Activated naive CD4-positive, alpha-beta T cell treated with anti-CD3 and anti-CD28 coated beads, Interleukin-2, amount 50 U/mL, for 72 hours (primary cell): ENCODE measurements at regions not wholly inside any gene's neighbourhood (a gene's known extent, or its start where the extent isn't known, plus 50 kb on each side); places are given as distances from the start of the nearest gene placed in this dataset.

Source experiments
- ATAC-seq, 2 donors: fragments of 150-1000 bp; cut with Tn5 transposase; 2 replicates each; pipeline ENCODE4 v1.10.0; 2021; ENCODE audit warnings: mild to moderate bottlenecking in 2 of 2, moderate library complexity in 2 of 2
- DNase-seq, 2 donors: peaks; one replicate each; pipeline ENCODE4 v3.0.0; 2021 to 2022; ENCODE audit warnings: low spot score in 2 of 2
- H3K27ac Mint-ChIP-seq, 2 donors: one replicate each; pipeline ENCODE4 v1.8.0; 2022; ENCODE audit warnings: mild to moderate bottlenecking in 2 of 2, mixed read lengths in 2 of 2
- H3K36me3 Mint-ChIP-seq, 2 donors: one replicate each; pipeline ENCODE4 v1.8.0; 2022; ENCODE audit warnings: mixed read lengths in 2 of 2
- H3K9me3 Mint-ChIP-seq, 2 donors: one replicate each; pipeline ENCODE4 v1.8.0; 2022; ENCODE audit warnings: mixed read lengths in 2 of 2

- no peak overlapping the region for H3K27ac Mint-ChIP-seq
- DNase-seq (no peak), ATAC-seq (no peak)
- peaks cover 3 to 5% of the 10 kb centered on the region in 2 donors for H3K9me3 Mint-ChIP-seq
- no peaks in the 10 kb centered on the region for H3K36me3 Mint-ChIP-seq
Observed at GRCh38 chr15:47422881-47423665, 294.2 kb upstream of the SEMA6D start.

GRCh38 chr15:47427463-47427862 lies 289.8 kb upstream of the SEMA6D start:
- ATAC-seq, result no peak

GRCh38 chr15:47429376-47429775 lies 287.9 kb upstream of the SEMA6D start:
- H3K27ac Mint-ChIP-seq, result no peak overlapping the region
- no peak for DNase-seq
- H3K9me3 Mint-ChIP-seq, result peaks cover 2 to 8% of the 10 kb centered on the region in 2 donors
- no peak for ATAC-seq
- H3K36me3 Mint-ChIP-seq, result no peaks in the 10 kb centered on the region

More at GRCh38 chr15:47427463-47427862, 289.8 kb upstream of the SEMA6D start:
- DNase-seq, result no peak
- H3K36me3 Mint-ChIP-seq, result no peaks in the 10 kb centered on the region
- no peak overlapping the region for H3K27ac Mint-ChIP-seq
- peaks cover 4 to 5% of the 10 kb centered on the region in 2 donors for H3K9me3 Mint-ChIP-seq

- DNase-seq, result no peak
- ATAC-seq, result no peak
- Mint-ChIP-seq H3K9me3 (peaks cover 0 to 11% of the 10 kb centered on the region in 2 donors), H3K27ac (no peak overlapping the region), H3K36me3 (no peaks in the 10 kb centered on the region)
Observed at GRCh38 chr15:47431501-47431900, 285.8 kb upstream of the SEMA6D start.

GRCh38 chr15:47432826-47433225 lies 284.5 kb upstream of the SEMA6D start:
- peaks cover 0 to 11% of the 10 kb centered on the region in 2 donors for H3K9me3 Mint-ChIP-seq
- H3K36me3 Mint-ChIP-seq, result no peaks in the 10 kb centered on the region
- DNase-seq, result no peak
- no peak for ATAC-seq
- no peak overlapping the region for H3K27ac Mint-ChIP-seq

DNA sequence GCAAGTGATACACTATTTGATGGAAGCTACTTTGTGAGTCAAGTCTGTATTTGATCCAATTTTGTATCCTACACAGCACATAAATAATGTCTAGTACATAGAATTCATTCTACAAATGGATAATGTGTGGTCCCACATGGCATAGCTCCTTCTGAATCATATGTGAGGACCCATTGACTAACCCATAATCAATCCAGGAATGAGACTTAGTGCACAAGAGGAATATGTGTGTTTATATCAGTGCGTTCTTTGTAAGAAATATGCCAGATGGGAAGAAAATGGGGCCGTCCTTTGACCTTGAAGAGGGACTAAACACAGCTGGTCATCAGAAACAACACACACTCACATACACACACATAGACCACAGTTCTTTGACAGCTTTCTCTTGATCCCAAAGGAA lies 282.7 kb upstream of the SEMA6D start:
- Mint-ChIP-seq H3K27ac (no peak overlapping the region), H3K9me3 (peaks cover 4 to 12% of the 10 kb centered on the region in 2 donors), H3K36me3 (no peaks in the 10 kb centered on the region)
- no peak for ATAC-seq
- DNase-seq, result no peak

DNA sequence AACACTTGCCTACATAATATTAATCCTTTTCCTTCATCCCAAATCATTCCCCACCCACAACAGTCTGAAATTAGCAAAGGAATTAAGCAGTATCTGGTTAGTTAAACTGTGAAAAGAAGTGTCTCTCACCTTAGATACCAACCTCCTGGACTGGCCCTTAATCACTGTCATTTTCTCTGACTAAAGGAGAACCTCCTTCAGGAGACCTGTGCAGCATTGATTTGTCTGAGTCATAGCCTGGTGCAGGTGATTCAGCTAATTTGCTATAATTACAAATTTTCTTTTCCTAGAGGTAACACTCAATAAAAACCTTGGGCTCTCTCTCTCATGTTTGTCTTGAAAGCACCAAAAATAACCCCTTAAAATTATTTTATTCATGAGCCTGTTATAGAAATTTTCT lies 279.8 kb upstream of the SEMA6D start:
- ATAC-seq (no peak), DNase-seq (no peak)
- Mint-ChIP-seq H3K36me3 (no peaks in the 10 kb centered on the region), H3K9me3 (peaks cover 11 to 18% of the 10 kb centered on the region in 2 donors), H3K27ac (no peak overlapping the region)

- DNase-seq, result no peak
- Mint-ChIP-seq H3K36me3 (no peaks in the 10 kb centered on the region), H3K9me3 (peaks cover 11 to 14% of the 10 kb centered on the region in 2 donors), H3K27ac (no peak overlapping the region)
- ATAC-seq, result no peak
Observed at GRCh38 chr15:47439146-47440111, 277.9 kb upstream of the SEMA6D start.

GRCh38 chr15:47442371-47442770 lies 274.9 kb upstream of the SEMA6D start:
- DNase-seq, result no peak
- H3K27ac Mint-ChIP-seq, result no peak overlapping the region
- no peak for ATAC-seq
- peaks cover 11 to 15% of the 10 kb centered on the region in 2 donors for H3K9me3 Mint-ChIP-seq
- H3K36me3 Mint-ChIP-seq, result no peaks in the 10 kb centered on the region

GRCh38 chr15:47443839-47444238 lies 273.5 kb upstream of the SEMA6D start:
- DNase-seq (no peak), ATAC-seq (no peak)
- H3K36me3 Mint-ChIP-seq, result no peaks in the 10 kb centered on the region
- no peak overlapping the region for H3K27ac Mint-ChIP-seq
- H3K9me3 Mint-ChIP-seq, result peaks cover 7 to 10% of the 10 kb centered on the region in 2 donors

DNA sequence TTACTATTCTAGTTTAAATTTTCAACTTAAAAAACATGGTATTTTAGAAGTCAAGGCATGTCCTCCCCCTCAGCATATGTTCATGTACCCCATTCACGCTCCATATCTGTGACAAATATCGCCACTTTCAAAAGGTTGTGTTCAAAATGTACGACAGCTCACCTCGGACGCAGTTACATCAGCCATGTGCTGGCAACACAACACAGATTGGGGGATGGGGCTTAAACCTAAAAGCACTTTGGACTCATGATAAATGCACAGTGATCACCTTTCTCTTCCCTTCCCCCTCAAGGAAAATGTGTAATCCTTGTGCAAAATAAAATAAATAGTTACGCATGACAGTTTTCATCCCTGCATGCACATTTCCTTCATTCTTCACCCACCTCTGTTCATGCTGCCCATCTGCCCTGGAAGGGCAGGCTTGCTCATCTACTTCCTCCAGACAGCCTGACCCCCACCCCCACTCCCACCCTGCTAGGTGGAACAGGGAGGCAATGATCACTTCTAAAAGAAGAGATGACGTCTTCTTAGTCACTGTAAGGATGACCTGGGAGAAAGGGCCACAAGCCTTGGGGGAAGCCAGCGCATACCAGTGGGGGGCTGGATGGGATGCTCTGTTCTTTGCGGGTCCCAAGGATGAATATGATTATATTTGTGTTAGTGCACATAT lies 271.4 kb upstream of the SEMA6D start:
- ATAC-seq (no peak), DNase-seq (no peak)
- H3K9me3 Mint-ChIP-seq, result peaks cover 0 to 4% of the 10 kb centered on the region in 2 donors
- H3K36me3 Mint-ChIP-seq, result no peaks in the 10 kb centered on the region
- no peak overlapping the region for H3K27ac Mint-ChIP-seq

- Mint-ChIP-seq H3K36me3 (no peaks in the 10 kb centered on the region), H3K9me3 (peaks cover 7 to 18% of the 10 kb centered on the region in 2 donors), H3K27ac (no peak overlapping the region)
- ATAC-seq (no peak), DNase-seq (no peak)
Observed at GRCh38 chr15:47460795-47461573, 256.3 kb upstream of the SEMA6D start.

- peaks cover 7 to 18% of the 10 kb centered on the region in 2 donors for H3K9me3 Mint-ChIP-seq
- ATAC-seq (no peak), DNase-seq (no peak)
- H3K36me3 Mint-ChIP-seq, result no peaks in the 10 kb centered on the region
- no peak overlapping the region for H3K27ac Mint-ChIP-seq
Observed at GRCh38 chr15:47461652-47462141, 255.6 kb upstream of the SEMA6D start.

- no peak overlapping the region for H3K27ac Mint-ChIP-seq
- peaks cover under 1 to 7% of the 10 kb centered on the region in 2 donors for H3K9me3 Mint-ChIP-seq
- ATAC-seq, result no peak
- no peaks in the 10 kb centered on the region for H3K36me3 Mint-ChIP-seq
- no peak for DNase-seq
Observed at GRCh38 chr15:47466357-47466756, 250.9 kb upstream of the SEMA6D start.

GRCh38 chr15:47470983-47471382 lies 246.3 kb upstream of the SEMA6D start:
- ATAC-seq (no peak), DNase-seq (no peak)
- Mint-ChIP-seq H3K36me3 (peaks cover 0 to 4% of the 10 kb centered on the region in 2 donors), H3K27ac (no peak overlapping the region), H3K9me3 (no peaks in the 10 kb centered on the region)
